ENCODE measurements at regions not wholly inside any gene's neighbourhood (a gene's known extent, or its start where the extent isn't known, plus 50 kb on each side); places are given as distances from the start of the nearest gene placed in this dataset.
"Not testable (repeated sequence)": the region's sequence is repeated elsewhere in the genome, so short reads cannot be mapped to it uniquely, and the experiment has no call there.

- DNase-seq, result no peak
Observed at GRCh38 chr4:170526471-170526870, 436.7 kb upstream of the AADAT start.

DNA sequence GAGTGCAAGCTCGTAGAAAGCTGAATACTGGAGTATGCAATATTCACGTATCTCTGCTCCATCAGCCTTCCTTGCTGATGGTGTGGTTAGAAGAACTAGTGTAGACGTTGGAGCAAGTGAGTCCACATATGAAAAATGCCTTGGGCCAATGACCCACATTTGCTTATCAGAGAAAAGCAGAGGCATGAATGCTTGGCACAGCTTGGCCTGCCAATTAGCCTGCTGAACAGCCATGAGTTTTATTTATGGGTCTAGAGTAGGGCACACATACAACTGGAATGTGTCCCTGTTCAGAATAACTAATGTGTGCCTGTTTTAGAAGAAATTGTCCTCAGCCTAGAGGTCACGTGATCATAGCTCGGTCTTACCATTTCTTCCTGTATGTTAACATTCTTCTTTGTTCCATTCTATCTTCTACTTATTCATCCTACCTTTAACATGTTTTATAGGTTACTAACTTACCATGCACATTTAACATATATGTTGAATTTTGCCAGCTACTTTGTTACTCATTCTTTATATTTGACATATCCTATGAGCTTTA is 432.7 kb upstream of the AADAT start:
- DNase-seq, result no peak

- no peak for DNase-seq
Observed at GRCh38 chr4:170497689-170498088, 407.9 kb upstream of the AADAT start.

DNA sequence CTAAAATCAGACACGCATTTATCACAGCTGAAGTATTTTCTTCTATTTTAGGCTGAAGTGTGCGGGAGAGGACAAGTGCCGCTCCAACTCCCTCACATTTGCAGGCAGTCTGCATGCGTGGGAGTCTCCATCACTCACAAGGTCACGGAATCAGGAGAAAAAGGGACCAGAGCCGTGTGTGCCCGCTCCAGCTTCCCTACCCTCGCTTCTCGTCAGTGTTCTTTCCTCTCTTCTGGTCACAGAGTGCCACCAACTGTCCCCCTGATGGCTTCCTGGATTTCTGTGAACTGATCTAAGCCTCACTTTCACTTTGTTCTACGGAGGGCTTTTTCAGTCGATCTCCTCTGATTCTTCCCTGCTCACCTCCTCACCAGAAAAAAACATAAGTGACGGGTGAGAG is 407.4 kb upstream of the AADAT start:
- no peak for DNase-seq

DNA sequence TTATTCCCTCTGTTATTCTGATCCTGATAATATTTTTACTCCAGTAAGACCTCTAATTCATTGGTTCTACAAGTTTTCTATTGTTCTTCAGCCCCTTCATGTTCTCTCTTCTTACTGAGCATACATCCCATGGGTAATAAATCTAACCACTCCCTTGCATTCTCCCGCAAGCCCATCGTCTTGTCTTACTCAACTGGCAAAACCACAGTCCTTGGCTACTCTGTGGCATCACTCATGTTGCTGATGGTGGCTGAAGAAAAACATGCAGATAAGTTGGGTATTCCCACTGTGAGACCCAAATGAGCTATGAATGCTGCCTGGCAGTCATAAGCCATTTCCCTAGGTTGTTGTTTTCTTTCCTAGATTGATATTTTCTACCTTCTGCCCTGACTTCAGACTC is 402.2 kb upstream of the AADAT start:
- DNase-seq, result no peak

DNA sequence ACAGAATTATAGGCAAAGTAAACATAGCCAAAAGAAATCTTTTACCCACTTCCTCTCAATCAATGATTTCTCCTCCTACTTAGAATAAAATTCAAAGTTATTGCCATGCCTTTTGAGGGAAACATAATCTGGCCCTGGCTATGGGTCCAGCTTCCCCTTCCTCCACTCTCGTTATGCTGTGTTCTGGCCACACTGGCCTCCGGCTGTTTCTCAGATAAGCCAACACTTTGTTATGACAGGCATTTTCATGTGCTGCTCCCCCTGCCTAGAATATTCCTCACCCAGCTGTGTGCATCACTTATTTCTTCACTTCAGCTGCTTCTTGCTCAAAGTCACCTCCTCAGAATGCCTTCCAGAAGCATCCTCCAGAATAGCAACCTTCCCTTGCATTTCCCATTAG is 386.6 kb upstream of the AADAT start:
- DNase-seq, result no peak

- no peak for DNase-seq
Observed at GRCh38 chr4:170465429-170465828, 375.7 kb upstream of the AADAT start.

- DNase-seq, result no peak
Observed at GRCh38 chr4:170464614-170465197, 374.9 kb upstream of the AADAT start.

GRCh38 chr4:170446782-170447181 is 357.0 kb upstream of the AADAT start:
- DNase-seq, result no peak

GRCh38 chr4:170441146-170441545 is 351.4 kb upstream of the AADAT start:
- DNase-seq, result not testable (repeated sequence)

GRCh38 chr4:170428929-170429328 is 339.2 kb upstream of the AADAT start:
- DNase-seq, result no peak

DNA sequence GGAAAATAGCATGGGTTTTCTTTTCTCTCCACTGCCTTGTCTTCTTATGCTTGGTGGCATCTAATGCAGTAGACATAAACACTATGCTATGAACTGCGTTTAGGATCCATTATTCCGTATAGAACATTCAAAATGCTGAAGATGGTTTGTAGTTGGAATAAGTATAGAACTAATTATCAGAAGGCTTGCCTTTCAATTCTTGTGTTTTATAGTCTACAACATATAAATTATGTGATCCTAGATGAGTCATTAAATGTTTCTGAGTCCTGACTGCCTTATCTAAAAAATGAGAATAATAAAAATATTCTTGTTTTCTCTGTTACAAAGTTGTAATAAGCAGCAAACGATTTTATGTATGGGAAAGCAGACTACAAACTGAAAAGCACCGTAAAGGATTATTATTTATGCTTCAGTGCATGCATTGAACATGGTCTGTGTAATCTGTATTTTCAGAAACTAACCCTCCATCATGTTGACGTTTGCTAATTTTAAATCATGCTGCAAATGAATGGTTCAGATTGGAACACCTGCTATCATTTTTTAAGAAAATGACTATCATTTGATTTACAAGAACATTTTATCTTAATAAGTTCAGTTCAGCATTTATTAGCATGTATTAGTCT is 335.9 kb upstream of the AADAT start:
- no peak for DNase-seq

GRCh38 chr4:170425040-170425439 is 335.3 kb upstream of the AADAT start:
- no peak for DNase-seq

DNA sequence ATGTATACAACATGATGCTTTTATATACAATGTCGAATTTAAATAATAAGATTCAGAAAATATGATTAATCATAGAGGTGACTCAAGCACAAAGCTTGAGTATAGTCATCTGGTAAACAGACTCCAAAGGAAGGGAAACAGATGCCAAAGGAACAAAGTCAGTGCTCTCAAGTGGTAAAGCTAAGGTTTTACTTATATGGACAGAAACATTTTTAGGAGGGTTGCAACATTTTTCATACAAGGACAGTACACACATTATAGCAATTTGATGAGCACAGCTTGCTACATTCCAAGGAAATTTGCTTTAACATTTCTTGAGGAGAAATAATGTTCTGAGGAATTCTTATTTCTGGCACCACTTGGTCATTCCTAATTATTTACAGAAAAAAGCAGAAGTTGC is 333.4 kb upstream of the AADAT start:
- DNase-seq, result no peak

- DNase-seq, result peak; percentile 52
Observed at GRCh38 chr4:170420255-170420693, 330.5 kb upstream of the AADAT start.

- no peak for DNase-seq
Observed at GRCh38 chr4:170414961-170415360, 325.2 kb upstream of the AADAT start.

GRCh38 chr4:170414360-170414759 is 324.6 kb upstream of the AADAT start:
- no peak for DNase-seq

DNA sequence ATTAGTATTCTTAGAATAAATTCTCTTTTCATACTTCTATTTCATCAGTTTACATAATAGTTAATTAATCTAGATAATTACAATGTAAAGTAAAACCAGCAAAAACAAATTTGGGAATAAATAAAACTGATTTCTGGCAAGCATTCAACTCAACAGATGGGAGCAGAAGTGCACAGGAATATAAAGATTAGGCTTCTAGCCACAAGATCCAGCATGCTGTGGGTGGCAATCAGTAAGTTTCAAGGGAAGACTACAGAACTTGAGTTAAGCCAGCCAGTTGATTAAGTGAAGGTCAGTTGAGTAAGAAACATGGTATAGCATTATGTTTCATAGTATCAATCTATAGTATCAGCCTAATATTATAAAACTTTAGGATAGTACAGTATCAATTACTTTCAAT is 324.2 kb upstream of the AADAT start:
- DNase-seq, result no peak

DNA sequence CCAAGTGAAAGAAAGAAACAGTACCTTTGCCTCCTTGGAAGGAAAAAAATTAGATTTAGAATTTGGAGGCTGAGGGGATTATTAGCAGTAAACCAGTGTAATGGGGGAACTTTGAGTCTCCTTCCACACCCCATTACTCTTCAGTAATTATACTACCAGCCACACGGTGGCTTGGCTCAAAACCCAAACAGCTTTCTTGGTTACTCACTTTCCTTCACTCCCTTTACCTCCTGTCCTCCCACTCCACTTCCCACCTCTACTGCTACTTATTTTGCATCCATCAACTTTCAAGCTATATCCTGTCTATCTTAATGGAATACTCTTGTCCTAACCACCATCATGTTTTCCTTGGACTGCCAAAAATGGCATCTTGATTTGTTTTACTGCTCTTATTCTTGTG is 310.6 kb upstream of the AADAT start:
- no peak for DNase-seq

DNA sequence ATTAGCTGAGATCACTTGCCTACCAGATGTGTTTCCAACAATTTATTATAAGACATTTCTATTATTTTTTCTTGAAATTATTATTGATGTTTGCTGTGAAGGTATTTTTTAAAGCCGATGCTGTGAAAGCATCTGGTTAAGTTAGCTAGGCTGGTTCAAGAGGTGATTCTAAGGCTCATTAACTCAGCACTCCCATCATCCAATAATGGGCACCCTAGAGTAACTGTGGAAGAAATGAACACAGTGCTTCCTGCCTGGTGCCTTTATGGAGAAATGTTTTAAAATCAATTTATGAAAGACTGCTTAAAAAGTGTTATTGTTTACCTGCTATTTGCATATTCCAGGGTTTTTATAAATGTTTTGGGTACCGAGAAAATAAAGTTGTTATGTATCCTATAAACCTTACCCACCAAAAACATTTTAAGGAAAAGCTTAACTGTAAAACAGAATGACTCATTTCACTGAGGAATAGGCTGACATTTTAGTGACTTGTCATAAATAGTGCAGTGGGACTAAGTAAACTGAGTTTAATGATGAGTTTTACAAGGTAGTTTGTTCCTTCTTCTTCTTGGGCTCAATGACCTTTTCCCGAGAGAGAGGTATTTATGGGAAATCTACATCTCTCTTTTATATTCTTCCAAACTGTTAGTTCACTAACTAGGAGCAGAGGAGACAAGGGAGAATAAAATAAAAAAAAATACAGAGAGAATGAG is 310.0 kb upstream of the AADAT start:
- no peak for DNase-seq

DNA sequence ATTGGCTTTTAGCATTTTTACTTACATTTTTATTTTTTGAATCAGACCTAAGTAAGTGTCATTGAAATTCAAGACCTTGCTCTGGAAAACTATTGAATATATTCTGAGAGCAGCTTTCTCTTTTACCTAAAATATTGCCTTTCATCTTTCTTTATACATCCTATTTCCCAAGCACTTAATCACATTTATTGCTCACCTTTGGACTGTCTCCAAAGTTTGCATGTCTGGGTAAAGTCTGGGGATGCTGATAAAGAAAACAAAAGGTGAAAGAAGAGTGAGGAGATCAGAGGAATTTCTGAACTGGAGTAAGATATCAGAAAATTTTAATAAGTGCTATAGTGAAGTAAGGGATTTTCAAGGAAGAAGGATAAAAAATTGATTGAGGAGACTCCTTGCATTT is 308.5 kb upstream of the AADAT start:
- DNase-seq, result no peak

GRCh38 chr4:170395773-170396172 is 306.0 kb upstream of the AADAT start:
- no peak for DNase-seq

DNA sequence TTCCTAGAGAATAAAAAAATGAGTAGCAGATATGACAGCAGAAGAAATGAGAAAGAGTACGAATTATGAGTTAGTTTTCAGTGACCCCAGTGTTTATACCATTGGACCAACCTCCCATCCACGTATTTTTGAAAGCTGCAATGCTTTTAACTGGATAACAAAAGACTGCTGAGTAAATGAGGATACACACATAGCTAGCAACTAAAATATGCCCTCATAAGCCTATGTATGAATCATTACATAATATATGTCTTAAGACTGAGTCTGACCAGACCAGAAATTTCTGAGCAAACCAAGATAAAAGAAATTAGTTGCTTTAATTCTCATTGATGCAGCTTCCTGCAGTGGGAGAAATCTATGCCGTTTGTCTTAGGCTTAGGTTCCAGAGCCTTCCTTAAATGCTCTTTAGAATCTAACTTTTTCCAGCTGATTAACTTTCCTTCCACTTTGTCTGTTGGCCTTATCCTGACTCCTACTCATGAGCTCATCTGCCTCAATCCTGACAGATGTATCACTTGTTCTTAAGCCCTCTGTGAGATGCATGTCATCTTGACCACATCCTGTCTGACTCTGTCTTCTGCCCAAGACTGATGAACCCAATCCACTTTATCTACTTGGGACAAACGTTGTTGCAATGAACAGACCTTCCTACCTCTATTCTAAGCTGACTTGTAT is 301.4 kb upstream of the AADAT start:
- no peak for DNase-seq

GRCh38 chr4:170389411-170389810 is 299.7 kb upstream of the AADAT start:
- no peak for DNase-seq
